K562 (cell line): ENCODE measurements at regions not wholly inside any gene's neighbourhood (a gene's known extent, or its start where the extent isn't known, plus 50 kb on each side); places are given as distances from the start of the nearest gene placed in this dataset.

Experiments
- CBX2 ChIP-seq: fragments of 200-600 bp; sonication (generic); IDR thresholded peaks from one replicate; pipeline ENCODE4 v1.6.1; 2012; ENCODE audit warnings: mild to moderate bottlenecking, low read length, inconsistent platforms; ENCODE audit not compliant: insufficient read depth, poor library complexity, severe bottlenecking
- ERF ChIP-seq: fragments of 450-650 bp; formaldehyde crosslinking; IDR thresholded peaks from 2 replicates; pipeline ENCODE4 v1.4.0; 2020; ENCODE audit warnings: mild to moderate bottlenecking, mixed read lengths
- SP1 ChIP-seq: sonication (generic); formaldehyde crosslinking; IDR thresholded peaks from 2 replicates; pipeline ENCODE4 v1.8.1; 2022; ENCODE audit warnings: mild to moderate bottlenecking, missing genetic modification reagents
- TF ChIP-seq, protein P1 (sequence below): fragments of 450-650 bp; formaldehyde crosslinking; IDR thresholded peaks from 2 replicates; pipeline ENCODE4 v1.4.0; 2022; ENCODE audit warnings: mild to moderate bottlenecking, moderate library complexity

DNA sequence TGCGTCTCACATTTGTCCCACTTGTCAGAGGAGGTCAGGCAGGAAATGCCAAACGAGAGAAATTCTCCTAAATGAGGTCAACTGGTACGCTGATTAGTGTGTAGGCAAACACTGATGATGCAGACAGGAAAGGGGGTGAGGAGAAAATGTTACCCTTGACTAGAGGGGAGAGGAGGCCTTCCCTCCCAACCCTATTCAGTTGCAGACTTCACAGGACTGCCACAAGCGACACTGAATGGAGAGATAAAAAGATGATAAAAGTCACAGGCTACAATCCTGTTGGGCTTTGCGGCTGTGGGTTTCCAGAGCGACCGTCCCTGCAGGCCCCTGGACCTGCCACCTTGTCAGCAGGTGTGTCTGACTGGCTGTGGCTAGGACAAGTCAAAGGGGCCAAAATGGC lies 569.4 kb downstream of the CDH26 start:
- TF ChIP-seq, protein P1, sequence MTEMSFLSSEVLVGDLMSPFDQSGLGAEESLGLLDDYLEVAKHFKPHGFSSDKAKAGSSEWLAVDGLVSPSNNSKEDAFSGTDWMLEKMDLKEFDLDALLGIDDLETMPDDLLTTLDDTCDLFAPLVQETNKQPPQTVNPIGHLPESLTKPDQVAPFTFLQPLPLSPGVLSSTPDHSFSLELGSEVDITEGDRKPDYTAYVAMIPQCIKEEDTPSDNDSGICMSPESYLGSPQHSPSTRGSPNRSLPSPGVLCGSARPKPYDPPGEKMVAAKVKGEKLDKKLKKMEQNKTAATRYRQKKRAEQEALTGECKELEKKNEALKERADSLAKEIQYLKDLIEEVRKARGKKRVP: no peak
- TF ChIP-seq CBX2 (no peak), SP1 (CRISPR knock-in tag) (no peak), ERF (CRISPR knock-in tag) (no peak)
